Activated naive CD4-positive, alpha-beta T cell (primary cell): ENCODE measurements at regions not wholly inside any gene's neighbourhood (a gene's known extent, or its start where the extent isn't known, plus 50 kb on each side); places are given as distances from the start of the nearest gene placed in this dataset.
"Not testable (repeated sequence)": the region's sequence is repeated elsewhere in the genome, so short reads cannot be mapped to it uniquely, and the experiment has no call there.

Experiments
- DNase-seq, 4 experiments: peaks; one replicate each; lab custom pipeline; 2025; lab: John Stamatoyannopoulos, UW

GRCh38 chr7:17093461-17093860 lies 205.0 kb upstream of the AHR start:
- no peak for DNase-seq

- no peak for DNase-seq
These were observed 203.4 kb upstream of the AHR start for GRCh38 chr7:17094963-17095574.

- DNase-seq: no peak
These were observed 202.5 kb upstream of the AHR start for GRCh38 chr7:17095931-17096330.

- DNase-seq: no peak
These were observed 200.7 kb upstream of the AHR start for GRCh38 chr7:17097668-17098297.

GRCh38 chr7:17098515-17098914 lies 199.9 kb upstream of the AHR start:
- DNase-seq: no peak

GRCh38 chr7:17099083-17099973 lies 199.1 kb upstream of the AHR start:
- DNase-seq: no peak

GRCh38 chr7:17099974-17100509 lies 198.4 kb upstream of the AHR start:
- not testable (repeated sequence) for DNase-seq

DNA sequence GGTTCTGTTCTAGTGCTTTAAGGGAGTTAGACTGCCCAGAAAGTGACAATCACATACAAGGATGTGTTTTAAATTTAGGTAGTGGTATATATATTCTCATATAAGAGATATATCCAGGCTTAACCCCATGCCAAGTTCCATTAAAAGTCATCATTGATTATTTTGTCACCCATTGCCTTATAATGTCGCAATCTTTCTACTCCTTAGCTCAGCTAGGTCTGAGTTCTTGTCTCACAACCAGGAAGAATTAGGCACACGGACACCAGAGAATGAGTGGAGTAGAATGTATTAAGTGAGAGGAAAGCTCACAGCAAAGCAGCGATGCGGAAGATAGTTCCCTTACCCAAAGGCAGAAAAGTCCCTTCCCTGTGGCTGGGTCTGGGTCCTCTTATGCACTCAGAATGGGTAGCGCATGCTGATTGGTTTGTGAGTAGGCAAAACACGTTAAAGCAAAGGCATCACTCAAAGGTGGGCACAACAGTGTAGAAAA lies 197.2 kb upstream of the AHR start:
- no peak for DNase-seq

DNA sequence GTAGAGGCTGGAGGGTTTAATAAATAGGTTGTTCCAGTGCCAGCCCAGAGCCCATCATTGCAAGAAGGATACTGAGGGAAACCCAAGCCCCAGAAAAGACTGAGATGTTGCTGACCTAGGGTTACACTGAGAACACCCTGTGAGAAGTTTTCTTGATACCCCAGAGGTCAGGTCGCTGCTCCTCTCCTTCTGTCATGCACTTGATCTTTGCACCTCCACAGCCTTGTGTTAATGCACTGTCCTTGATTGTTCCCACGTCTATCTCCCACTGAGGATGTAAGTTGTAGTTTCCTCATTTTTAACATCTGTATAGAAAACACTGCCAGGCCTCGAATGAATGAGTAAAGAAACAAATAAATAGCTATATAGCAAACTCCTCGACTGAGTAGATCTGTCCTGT lies 195.3 kb upstream of the AHR start:
- DNase-seq: no peak

- DNase-seq: no peak
These were observed 194.5 kb upstream of the AHR start for GRCh38 chr7:17103984-17104383.

DNA sequence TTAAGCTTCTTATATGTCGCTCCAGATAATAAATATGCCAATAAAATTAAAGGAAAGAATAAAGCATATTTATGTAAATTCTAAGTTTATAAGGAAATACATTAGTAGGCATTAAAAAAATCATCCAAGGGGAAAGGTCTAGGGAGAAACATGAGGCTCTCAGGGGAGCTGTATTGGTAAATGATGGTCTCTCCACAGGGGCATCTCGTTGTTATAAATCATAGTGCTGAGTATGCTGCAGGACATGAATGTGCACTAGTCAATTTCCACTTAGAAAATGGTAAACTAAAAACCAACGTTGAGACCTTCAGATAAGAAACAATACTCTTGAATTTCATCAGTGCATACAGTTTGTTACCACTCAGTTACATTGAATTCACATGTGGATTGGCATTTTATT lies 194.0 kb upstream of the AHR start:
- no peak for DNase-seq

GRCh38 chr7:17105701-17106100 lies 192.8 kb upstream of the AHR start:
- DNase-seq: no peak

- no peak for DNase-seq
These were observed 190.3 kb upstream of the AHR start for GRCh38 chr7:17108049-17108584.

- no peak for DNase-seq
These were observed 189.4 kb upstream of the AHR start for GRCh38 chr7:17109020-17109419.

DNA sequence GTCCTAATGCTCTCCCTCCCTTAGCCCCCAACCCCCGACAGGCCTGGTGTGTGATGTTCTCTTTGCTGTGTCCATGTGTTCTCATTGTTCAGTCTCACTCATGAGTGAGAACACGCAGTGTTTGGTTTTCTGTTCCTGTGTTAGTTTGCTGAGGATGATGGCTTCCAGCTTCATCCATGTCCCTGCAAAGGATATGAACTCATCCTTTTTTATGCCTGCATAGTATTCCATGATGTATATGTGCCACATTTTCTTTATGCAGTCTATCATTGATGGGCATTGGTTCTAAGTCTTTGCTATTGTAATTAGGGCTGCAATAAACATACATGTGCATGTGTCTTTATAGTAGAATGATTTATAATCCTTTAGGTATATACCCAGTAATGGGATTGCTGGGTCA lies 184.7 kb upstream of the AHR start:
- DNase-seq: not testable (repeated sequence)

GRCh38 chr7:17118412-17118811 lies 180.0 kb upstream of the AHR start:
- DNase-seq: no peak

DNA sequence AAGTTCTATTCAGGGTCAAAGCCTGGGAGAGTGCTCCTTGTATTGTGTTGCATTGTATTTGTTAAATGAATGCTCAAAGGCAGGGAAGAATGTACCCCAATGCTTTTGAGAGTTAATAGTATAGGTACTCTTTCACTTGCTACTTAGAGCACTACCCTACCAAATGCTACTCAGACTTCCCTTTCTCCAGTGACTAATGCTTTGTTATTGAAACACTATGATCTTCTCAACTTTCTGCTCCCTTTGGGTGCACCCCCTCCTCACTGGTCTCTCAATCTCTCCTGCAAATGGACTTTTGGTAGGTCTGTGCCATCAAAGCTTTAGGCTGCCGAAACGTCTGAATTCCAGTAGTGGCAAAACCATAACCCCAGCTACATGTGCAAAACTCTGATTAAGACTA lies 177.7 kb upstream of the AHR start:
- DNase-seq: no peak

GRCh38 chr7:17121671-17122070 lies 176.8 kb upstream of the AHR start:
- DNase-seq: no peak

- DNase-seq: no peak
These were observed 175.4 kb upstream of the AHR start for GRCh38 chr7:17123020-17123419.

GRCh38 chr7:17126413-17127268 lies 171.8 kb upstream of the AHR start:
- no peak for DNase-seq

GRCh38 chr7:17129218-17129617 lies 169.2 kb upstream of the AHR start:
- DNase-seq: no peak
